Esophagus squamous epithelium (tissue), 4 donors: ENCODE measurements at regions not wholly inside any gene's neighbourhood (a gene's known extent, or its start where the extent isn't known, plus 50 kb on each side); places are given as distances from the start of the nearest gene placed in this dataset.

ENCODE experiments used
- POLR2A ChIP-seq, 4 donors: fragments of 450-650 bp; IDR thresholded peaks; one replicate each; pipeline ENCODE4 v1.6.1; 2017; ENCODE audit warnings: antibody characterized with exemption in 4 of 4, mild to moderate bottlenecking in 4 of 4, moderate library complexity in 3 of 4
- TF ChIP-seq, protein P1 (sequence below), 6 experiments: fragments of 450-650 bp in 4 of 6; fragments of 200-600 bp in 2 of 6; sonication (generic) in 2 of 6; IDR thresholded peaks; one replicate each; pipeline ENCODE4 v1.5.1; 2016 to 2019; ENCODE audit warnings: antibody characterized with exemption in 6 of 6, mild to moderate bottlenecking in 4 of 6, moderate library complexity in 4 of 6

DNA sequence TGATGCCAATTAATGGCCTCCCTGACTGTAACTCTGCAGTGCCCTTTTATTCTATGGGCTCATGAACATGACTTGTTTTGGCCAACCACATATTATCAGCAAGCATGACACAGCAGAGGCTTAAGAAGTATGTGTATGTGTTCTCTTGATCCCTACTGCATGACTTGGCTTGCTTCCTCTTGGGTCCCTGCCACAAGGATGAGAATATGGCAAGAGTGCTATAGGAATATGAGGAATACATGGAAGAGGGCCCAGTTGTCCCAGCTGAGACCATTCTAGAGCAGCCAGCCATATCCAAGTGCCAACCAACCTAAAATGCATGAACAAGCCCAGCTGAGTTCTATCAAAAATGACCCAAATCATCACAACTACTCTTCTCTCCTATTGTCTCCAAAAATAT lies 576.7 kb upstream of the PCDH9 start:
- TF ChIP-seq, protein P1, sequence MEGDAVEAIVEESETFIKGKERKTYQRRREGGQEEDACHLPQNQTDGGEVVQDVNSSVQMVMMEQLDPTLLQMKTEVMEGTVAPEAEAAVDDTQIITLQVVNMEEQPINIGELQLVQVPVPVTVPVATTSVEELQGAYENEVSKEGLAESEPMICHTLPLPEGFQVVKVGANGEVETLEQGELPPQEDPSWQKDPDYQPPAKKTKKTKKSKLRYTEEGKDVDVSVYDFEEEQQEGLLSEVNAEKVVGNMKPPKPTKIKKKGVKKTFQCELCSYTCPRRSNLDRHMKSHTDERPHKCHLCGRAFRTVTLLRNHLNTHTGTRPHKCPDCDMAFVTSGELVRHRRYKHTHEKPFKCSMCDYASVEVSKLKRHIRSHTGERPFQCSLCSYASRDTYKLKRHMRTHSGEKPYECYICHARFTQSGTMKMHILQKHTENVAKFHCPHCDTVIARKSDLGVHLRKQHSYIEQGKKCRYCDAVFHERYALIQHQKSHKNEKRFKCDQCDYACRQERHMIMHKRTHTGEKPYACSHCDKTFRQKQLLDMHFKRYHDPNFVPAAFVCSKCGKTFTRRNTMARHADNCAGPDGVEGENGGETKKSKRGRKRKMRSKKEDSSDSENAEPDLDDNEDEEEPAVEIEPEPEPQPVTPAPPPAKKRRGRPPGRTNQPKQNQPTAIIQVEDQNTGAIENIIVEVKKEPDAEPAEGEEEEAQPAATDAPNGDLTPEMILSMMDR (IDR thresholded peaks at IDR 0.05) = no peak
- no peak for TF ChIP-seq POLR2A (IDR thresholded peaks at IDR 0.05)
